IMR-90 (cell line): ENCODE measurements at regions not wholly inside any gene's neighbourhood (a gene's known extent, or its start where the extent isn't known, plus 50 kb on each side); places are given as distances from the start of the nearest gene placed in this dataset.

Experiments
- ATAC-seq: fragments of 200-7000 bp; cut with Tn5 transposase; 2 replicates; pipeline ENCODE4 v1.9.1; 2020; ENCODE audit warnings: low read depth, mild to moderate bottlenecking, moderate library complexity
- BruUV-seq: library from RNA; stranded (reverse); fragments of 400-500 nt; replicated peaks from 2 replicates; lab custom pipeline; 2021; lab: Mats Ljungman, UMichigan
- CTCF ChIA-PET: fragments of 300-600 bp; formaldehyde crosslinking; extraction: SDS; loops from one replicate; lab custom pipeline; 2021; ENCODE audit warnings: antibody characterized with exemption; lab: Yijun Ruan, JAX
- POLR2A ChIA-PET: fragments of 300-600 bp; sonication (Branson Sonifier 250); formaldehyde crosslinking; loops from one replicate; lab custom pipeline; 2022; ENCODE audit warnings: antibody characterized with exemption; ENCODE audit not compliant: unreplicated experiment; lab: Charles Lee
- DNase-seq: peaks from one replicate; pipeline ENCODE4 v3.0.0; 2013
- H2AFZ ChIP-seq: replicated peaks from 2 replicates; pipeline ENCODE3; 2013; ENCODE audit warnings: low read length, mild to moderate bottlenecking; ENCODE audit not compliant: poor library complexity
- H2AK5ac ChIP-seq: 2 replicates; pipeline ENCODE4 v1.6.1; 2013; ENCODE audit warnings: low read depth, low read length, inconsistent platforms
- H2AK9ac ChIP-seq: replicated peaks from 2 replicates; pipeline ENCODE3; 2013; ENCODE audit warnings: mild to moderate bottlenecking, low read depth, low read length, moderate library complexity; ENCODE audit not compliant: poor library complexity
- H2BK120ac ChIP-seq: 2 replicates; pipeline ENCODE4 v1.6.1; 2013; ENCODE audit warnings: low read depth, low read length, inconsistent platforms
- H2BK15ac ChIP-seq: 3 replicates; pipeline ENCODE4 v1.6.1; 2013; ENCODE audit warnings: low read depth, low read length, inconsistent platforms
- H2BK20ac ChIP-seq: 2 replicates; pipeline ENCODE4 v1.6.1; 2013; ENCODE audit warnings: low read depth, mild to moderate bottlenecking, inconsistent platforms, low read length, moderate library complexity
- H2BK5ac ChIP-seq: 2 replicates; pipeline ENCODE4 v1.6.1; 2013; ENCODE audit warnings: mild to moderate bottlenecking, low read depth, low read length, inconsistent platforms; ENCODE audit not compliant: poor library complexity, severe bottlenecking
- H3K14ac ChIP-seq: replicated peaks from 2 replicates; pipeline ENCODE4 v1.6.1; 2013; ENCODE audit warnings: low read depth, low read length, inconsistent platforms
- H3K18ac ChIP-seq: 2 replicates; pipeline ENCODE4 v1.6.1; 2013; ENCODE audit warnings: low read depth, low read length, control low read depth
- H3K23ac ChIP-seq: 2 replicates; pipeline ENCODE4 v1.6.1; 2013; ENCODE audit warnings: low read depth, low read length, inconsistent platforms
- H3K27ac ChIP-seq: 2 replicates; pipeline ENCODE4 v1.5.1; 2013; ENCODE audit warnings: mild to moderate bottlenecking, control low read depth, low read length; ENCODE audit not compliant: insufficient read depth
- H3K27me3 ChIP-seq: 2 replicates; pipeline ENCODE4 v1.6.1; 2013; ENCODE audit warnings: low read length; ENCODE audit not compliant: control insufficient read depth, insufficient read depth
- H3K36me3 ChIP-seq: 2 replicates; pipeline ENCODE4 v1.6.1; 2013; ENCODE audit warnings: low read length, mixed read lengths; ENCODE audit not compliant: control insufficient read depth, insufficient read depth
- H3K4ac ChIP-seq: 2 replicates; pipeline ENCODE4 v1.6.1; 2013; ENCODE audit warnings: low read depth, low read length, inconsistent platforms
- H3K4me1 ChIP-seq: 2 replicates; pipeline ENCODE4 v1.6.1; 2013; ENCODE audit warnings: low read length, mixed read lengths; ENCODE audit not compliant: control insufficient read depth, insufficient read depth
- H3K4me2 ChIP-seq: 2 replicates; pipeline ENCODE4 v1.6.1; 2013; ENCODE audit warnings: low read depth, mild to moderate bottlenecking, control low read depth, low read length, moderate library complexity
- H3K4me3 ChIP-seq: 2 replicates; pipeline ENCODE4 v1.5.1; 2013; ENCODE audit warnings: low read depth, mild to moderate bottlenecking, control low read depth, low read length, moderate library complexity; ENCODE audit not compliant: insufficient read depth
- H3K56ac ChIP-seq: 2 replicates; pipeline ENCODE4 v1.6.1; 2013; ENCODE audit warnings: low read length, inconsistent platforms; ENCODE audit not compliant: insufficient read depth; ENCODE audit errors: extremely low read depth
- H3K79me1 ChIP-seq, 2 experiments: 2 replicates each; pipeline ENCODE4 v1.6.1; 2013; ENCODE audit warnings: low read length in 2 of 2, inconsistent platforms in 1 of 2, low read depth in 1 of 2
- H3K9ac ChIP-seq: 2 replicates; pipeline ENCODE4 v1.6.1; 2013; ENCODE audit warnings: low read depth, low read length, control low read depth
- H3K9me1 ChIP-seq: 2 replicates; pipeline ENCODE4 v1.6.1; 2013; ENCODE audit warnings: low read length, inconsistent platforms; ENCODE audit not compliant: insufficient read depth
- H3K9me3 ChIP-seq: 2 replicates; pipeline ENCODE4 v1.6.1; 2013; ENCODE audit warnings: low read length; ENCODE audit not compliant: control insufficient read depth, insufficient read depth
- H4K20me1 ChIP-seq: 2 replicates; pipeline ENCODE4 v1.6.1; 2013; ENCODE audit warnings: low read length, inconsistent platforms; ENCODE audit not compliant: insufficient read depth
- H4K5ac ChIP-seq: 2 replicates; pipeline ENCODE4 v1.6.1; 2013; ENCODE audit warnings: mild to moderate bottlenecking, low read depth, low read length, control low read depth
- H4K8ac ChIP-seq, 2 experiments: 2 replicates each; pipeline ENCODE4 v1.6.1; 2013; ENCODE audit warnings: low read depth in 2 of 2, low read length in 2 of 2, control low read depth in 1 of 2, inconsistent platforms in 1 of 2
- H4K91ac ChIP-seq: 2 replicates; pipeline ENCODE4 v1.6.1; 2013; ENCODE audit warnings: low read depth, low read length, inconsistent platforms; ENCODE audit not compliant: insufficient read depth
- BHLHE40 ChIP-seq: fragments of 150-350 bp; IDR thresholded peaks from 2 replicates; pipeline ENCODE4 v1.6.1; 2016; ENCODE audit warnings: mild to moderate bottlenecking, low read depth, low read length
- FOS ChIP-seq: fragments of 150-350 bp; IDR thresholded peaks from 2 replicates; pipeline ENCODE4 v1.6.1; 2016; ENCODE audit warnings: low read depth, low read length
- WGBS, 2 experiments: methylation state at CpG; one replicate each; pipeline versions ENCODE4 v1.1.5 to v1.1.7; 2013; ENCODE audit warnings: missing lambda C conversion rate in 2 of 2; ENCODE audit not compliant: insufficient read length in 1 of 2; ENCODE audit errors: extremely low coverage in 2 of 2; 5-methylcytosine and 5-hydroxymethylcytosine counted together
- dilution Hi-C: fragments of 300-500 bp; cut with HindIII; formaldehyde crosslinking; loops from one replicate; pipeline ENCODE4 v1.14.3; 2018; ENCODE audit warnings: low sequenced_read_pairs; ENCODE audit not compliant: unreplicated experiment
- in situ Hi-C: fragments of 300-500 bp; cut with MboI; formaldehyde crosslinking; loops from 3 replicates; pipeline ENCODE4 v1.14.3; 2019; ENCODE audit warnings: low sequenced_read_pairs, inconsistent platforms, mixed read lengths
- intact Hi-C: fragments of 100-400 bp; cut with micrococcal nuclease; formaldehyde crosslinking; loops from 2 replicates; pipeline ENCODE4 v1.10.0; 2022
- TF ChIP-seq, protein P1 (sequence below): fragments of 150-350 bp; IDR thresholded peaks from 2 replicates; pipeline ENCODE4 v1.6.1; 2016; ENCODE audit warnings: low read depth, mild to moderate bottlenecking, low read length, moderate library complexity, borderline replicate concordance

DNA sequence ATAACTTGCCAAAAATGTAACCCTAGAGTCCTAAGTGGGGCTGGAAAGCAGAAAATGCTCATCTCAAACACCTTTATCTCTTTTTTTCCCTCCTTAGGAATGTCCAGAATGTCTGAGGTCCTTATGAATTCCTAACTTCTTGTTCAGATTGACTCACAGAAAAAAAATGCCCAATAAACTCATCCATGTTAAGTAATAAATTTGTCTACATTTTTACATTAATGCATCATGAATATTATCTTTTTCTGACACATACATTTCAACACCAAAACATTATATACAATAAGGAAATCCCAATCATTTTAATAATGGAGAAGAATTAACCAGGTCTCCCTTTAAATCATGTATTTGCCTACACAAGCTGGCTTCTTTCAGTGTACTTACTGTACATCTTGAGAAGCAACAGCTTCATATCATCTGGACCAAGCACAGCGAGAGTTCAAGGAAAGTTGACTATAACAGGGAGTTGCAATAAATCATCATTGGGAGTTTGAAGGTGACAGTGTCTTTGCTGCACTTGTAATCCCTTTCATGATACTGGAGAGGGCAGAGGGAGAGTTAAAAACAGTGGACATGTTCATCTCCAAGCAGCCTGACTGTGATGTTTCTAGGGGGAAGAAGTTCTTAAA is 565.2 kb downstream of the LTN1 start:
- Histone ChIP-seq H3K9ac (no peak overlapping the region), H3K79me1 (no peaks in the 10 kb centered on the region), H3K18ac (peak overlapping the region; percentile 72; the same call in 1 of the 2 replicates), H2BK5ac (peak overlapping the region; percentile 91), H2AK5ac (peak overlapping the region; percentile 90), H3K56ac (peak overlapping the region; percentile 78), H3K4me3 (no peak overlapping the region), H2AK9ac (no peak overlapping the region), H3K9me3 (no peaks in the 10 kb centered on the region), H2BK20ac (peak overlapping the region; percentile 88), H2BK120ac (peak overlapping the region; percentile 87), H3K4ac (peak overlapping the region; percentile 56; the same call in 1 of the 2 replicates), H4K91ac (peak overlapping the region; percentile 80), H3K4me1 (peaks cover 21% of the 10 kb centered on the region; the same call in 1 of the 2 replicates), H3K27ac (peak overlapping the region; percentile 34; the same call in 1 of the 2 replicates), H3K9me1 (peaks cover 11% of the 10 kb centered on the region; the same call in 1 of the 2 replicates), H3K14ac (peak overlapping the region; percentile 32), H2BK15ac (peak overlapping the region; percentile 97), H4K5ac (peak overlapping the region; percentile 52; the same call in 1 of the 2 replicates), H4K8ac (peak overlapping the region; percentile 58 to 88), H2AFZ (no peak overlapping the region), H4K20me1 (no peaks in the 10 kb centered on the region), H3K23ac (peak overlapping the region; percentile 63; the same call in 1 of the 2 replicates), H3K27me3 (no peaks in the 10 kb centered on the region), H3K4me2 (peak overlapping the region; percentile 8; the same call in 1 of the 2 replicates), H3K36me3 (no peaks in the 10 kb centered on the region)
- in situ Hi-C loops: no loop called here
- TF ChIP-seq, protein P1, sequence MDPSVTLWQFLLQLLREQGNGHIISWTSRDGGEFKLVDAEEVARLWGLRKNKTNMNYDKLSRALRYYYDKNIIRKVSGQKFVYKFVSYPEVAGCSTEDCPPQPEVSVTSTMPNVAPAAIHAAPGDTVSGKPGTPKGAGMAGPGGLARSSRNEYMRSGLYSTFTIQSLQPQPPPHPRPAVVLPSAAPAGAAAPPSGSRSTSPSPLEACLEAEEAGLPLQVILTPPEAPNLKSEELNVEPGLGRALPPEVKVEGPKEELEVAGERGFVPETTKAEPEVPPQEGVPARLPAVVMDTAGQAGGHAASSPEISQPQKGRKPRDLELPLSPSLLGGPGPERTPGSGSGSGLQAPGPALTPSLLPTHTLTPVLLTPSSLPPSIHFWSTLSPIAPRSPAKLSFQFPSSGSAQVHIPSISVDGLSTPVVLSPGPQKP: no peak
- TF ChIP-seq BHLHE40: no peak
- TF ChIP-seq FOS: no peak
- CTCF ChIA-PET: no interaction called here
- intact Hi-C loops: loop anchor here (5.0 to 10.0 kb wide), 2 partner anchors 90 to 1583 kb away; partner anchors contain the start of gene ADAMTS1
- POLR2A ChIA-PET: no interaction called here
- DNase-seq: peak; percentile 67
- BruUV-seq: no TSS peak
- WGBS, 2 experiments: no CpG with 5 or more reads among the region's 1 CpG
- peak; percentile 62 for ATAC-seq
- dilution Hi-C loops: no loop called here
